CD4-positive, alpha-beta memory T cell (primary cell): ENCODE measurements at regions not wholly inside any gene's neighbourhood (a gene's known extent, or its start where the extent isn't known, plus 50 kb on each side); places are given as distances from the start of the nearest gene placed in this dataset.

Experiments used
- CTCF ChIA-PET: fragments of 350-600 bp; sonication (Branson Sonifier 250); formaldehyde crosslinking; loops from one replicate; lab custom pipeline; 2021; ENCODE audit warnings: inconsistent platforms; ENCODE audit not compliant: partially characterized antibody; lab: Charles Lee
- POLR2A ChIA-PET: fragments of 350-600 bp; sonication (Branson Sonifier 250); formaldehyde crosslinking; loops from one replicate; lab custom pipeline; 2021; ENCODE audit not compliant: partially characterized antibody; lab: Charles Lee
- DNase-seq, 5 donors: peaks; one replicate each; pipeline versions ENCODE4 v3.0.0 to v3.0.0-alpha.2; 2020 to 2022; ENCODE audit warnings: mixed read lengths in 1 of 5
- H3K27ac ChIP-seq: one replicate; pipeline ENCODE4 v1.7.0; 2013; ENCODE audit warnings: low read depth, low read length
- H3K27me3 ChIP-seq: 2 replicates; pipeline ENCODE4 v1.7.0; 2013; ENCODE audit warnings: mild to moderate bottlenecking, low read length, moderate library complexity; ENCODE audit not compliant: insufficient read depth
- H3K36me3 ChIP-seq: 2 replicates; pipeline ENCODE4 v1.7.0; 2013; ENCODE audit warnings: mild to moderate bottlenecking, low read length, moderate library complexity; ENCODE audit not compliant: insufficient read depth
- H3K4me1 ChIP-seq: 2 replicates; pipeline ENCODE4 v1.7.0; 2013; ENCODE audit warnings: mild to moderate bottlenecking, low read length, moderate library complexity; ENCODE audit not compliant: insufficient read depth
- H3K4me3 ChIP-seq, 2 donors: one replicate each; pipeline ENCODE4 v1.7.0; 2013; ENCODE audit warnings: low read length in 2 of 2, mild to moderate bottlenecking in 1 of 2
- H3K9me3 ChIP-seq, 2 donors: one replicate each; pipeline ENCODE4 v1.7.0; 2013; ENCODE audit warnings: low read length in 2 of 2, control low read depth in 1 of 2; ENCODE audit not compliant: control insufficient read depth in 1 of 2
- H3K27ac Mint-ChIP-seq, 7 donors: one replicate each; pipeline ENCODE4 v1.8.0; 2020 to 2021; ENCODE audit warnings: mixed read lengths in 7 of 7, mild to moderate bottlenecking in 6 of 7, inconsistent platforms in 3 of 7, moderate library complexity in 3 of 7
- H3K27me3 Mint-ChIP-seq, 2 donors: one replicate each; pipeline ENCODE4 v1.8.0; 2020 to 2021; ENCODE audit warnings: mixed read lengths in 2 of 2
- H3K36me3 Mint-ChIP-seq, 2 donors: one replicate each; pipeline ENCODE4 v1.8.0; 2020 to 2021; ENCODE audit warnings: mixed read lengths in 2 of 2, inconsistent platforms in 1 of 2, mild to moderate bottlenecking in 1 of 2
- H3K4me1 Mint-ChIP-seq, 4 donors: one replicate each; pipeline ENCODE4 v1.8.0; 2020 to 2021; ENCODE audit warnings: mixed read lengths in 4 of 4, mild to moderate bottlenecking in 1 of 4
- H3K4me3 Mint-ChIP-seq, 8 donors: one replicate each; pipeline ENCODE4 v1.8.0; 2020 to 2021; ENCODE audit warnings: mixed read lengths in 8 of 8, mild to moderate bottlenecking in 7 of 8, moderate library complexity in 6 of 8, inconsistent platforms in 3 of 8
- H3K9me3 Mint-ChIP-seq, 8 donors: one replicate each; pipeline ENCODE4 v1.8.0; 2020 to 2021; ENCODE audit warnings: mixed read lengths in 8 of 8, mild to moderate bottlenecking in 5 of 8, inconsistent platforms in 3 of 8, moderate library complexity in 1 of 8
- intact Hi-C: fragments of 100-400 bp; cut with micrococcal nuclease; formaldehyde crosslinking; loops from one replicate; pipeline ENCODE4 v1.15.1; 2023

DNA sequence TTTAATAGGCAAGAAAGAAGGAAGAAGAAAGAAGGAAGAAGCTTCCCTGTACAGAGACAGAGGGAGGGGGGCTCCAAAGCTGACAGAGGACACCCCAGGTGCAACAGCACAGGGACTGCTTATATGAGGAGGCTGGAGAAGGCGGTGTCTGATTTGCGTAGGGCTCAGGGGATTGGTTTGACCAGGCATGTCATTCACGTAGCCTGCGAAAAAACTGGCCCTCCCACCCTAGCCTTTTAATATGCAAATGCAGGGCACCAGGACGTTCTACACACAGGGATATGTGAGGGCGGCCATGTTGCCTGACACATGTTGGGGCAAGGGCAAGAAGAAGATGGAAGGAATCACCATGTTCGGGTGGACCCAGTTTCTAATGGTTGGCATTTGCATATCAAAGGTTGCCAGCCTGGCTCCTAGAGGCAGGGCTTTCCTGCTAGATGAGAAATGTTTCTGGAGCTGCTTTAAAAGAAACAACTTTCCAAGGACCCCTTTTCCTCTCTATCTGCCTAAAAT is 305.4 kb upstream of the CDYL start:
- peaks cover 0 to 34% (median 23%) of the 10 kb centered on the region in 8 donors for H3K9me3 Mint-ChIP-seq
- intact Hi-C loops = no loop called here
- H3K27ac Mint-ChIP-seq = no peak overlapping the region
- CTCF ChIA-PET = no interaction called here
- H3K36me3 ChIP-seq = no peaks in the 10 kb centered on the region
- H3K36me3 Mint-ChIP-seq = peaks cover 0 to 4% of the 10 kb centered on the region in 2 donors
- DNase-seq = no peak
- no peaks in the 10 kb centered on the region for H3K27me3 ChIP-seq
- H3K4me3 ChIP-seq = no peak overlapping the region
- H3K4me3 Mint-ChIP-seq = no peak overlapping the region
- no peak overlapping the region for H3K27ac ChIP-seq
- peaks cover 0 to 2% of the 10 kb centered on the region in 2 donors for H3K27me3 Mint-ChIP-seq
- H3K4me1 Mint-ChIP-seq = no peaks in the 10 kb centered on the region
- no peaks in the 10 kb centered on the region for H3K4me1 ChIP-seq
- H3K9me3 ChIP-seq = no peaks in the 10 kb centered on the region
- POLR2A ChIA-PET = no interaction called here

GRCh38 chr6:4466769-4467480 is 309.3 kb upstream of the CDYL start:
- H3K9me3 Mint-ChIP-seq = peaks cover 0 to 20% (median 16%) of the 10 kb centered on the region in 8 donors
- Histone ChIP-seq H3K27me3 (no peaks in the 10 kb centered on the region), H3K9me3 (no peaks in the 10 kb centered on the region), H3K4me1 (no peaks in the 10 kb centered on the region), H3K4me3 (no peak overlapping the region), H3K36me3 (no peaks in the 10 kb centered on the region), H3K27ac (no peak overlapping the region)
- ChIA-PET POLR2A (no interaction called here), CTCF (no interaction called here)
- peaks cover 0 to 4% of the 10 kb centered on the region in 2 donors for H3K36me3 Mint-ChIP-seq
- H3K27ac Mint-ChIP-seq = no peak overlapping the region
- intact Hi-C loops = no loop called here
- no peaks in the 10 kb centered on the region for H3K4me1 Mint-ChIP-seq
- no peak overlapping the region for H3K4me3 Mint-ChIP-seq
- H3K27me3 Mint-ChIP-seq = peaks cover 0 to 4% of the 10 kb centered on the region in 2 donors
- no peak for DNase-seq

GRCh38 chr6:4466261-4466660 is 309.9 kb upstream of the CDYL start:
- no peak overlapping the region for H3K4me3 Mint-ChIP-seq
- Histone ChIP-seq H3K27me3 (no peaks in the 10 kb centered on the region), H3K27ac (no peak overlapping the region), H3K4me3 (no peak overlapping the region), H3K36me3 (no peaks in the 10 kb centered on the region), H3K4me1 (no peaks in the 10 kb centered on the region), H3K9me3 (no peaks in the 10 kb centered on the region)
- H3K9me3 Mint-ChIP-seq = peaks cover 0 to 14% (median 9%) of the 10 kb centered on the region in 8 donors
- peaks cover 0 to 4% of the 10 kb centered on the region in 2 donors for H3K27me3 Mint-ChIP-seq
- CTCF ChIA-PET = no interaction called here
- H3K36me3 Mint-ChIP-seq = peaks cover 0 to 4% of the 10 kb centered on the region in 2 donors
- H3K4me1 Mint-ChIP-seq = no peaks in the 10 kb centered on the region
- no peak overlapping the region for H3K27ac Mint-ChIP-seq
- intact Hi-C loops = no loop called here
- POLR2A ChIA-PET = no interaction called here
- DNase-seq = no peak

DNA sequence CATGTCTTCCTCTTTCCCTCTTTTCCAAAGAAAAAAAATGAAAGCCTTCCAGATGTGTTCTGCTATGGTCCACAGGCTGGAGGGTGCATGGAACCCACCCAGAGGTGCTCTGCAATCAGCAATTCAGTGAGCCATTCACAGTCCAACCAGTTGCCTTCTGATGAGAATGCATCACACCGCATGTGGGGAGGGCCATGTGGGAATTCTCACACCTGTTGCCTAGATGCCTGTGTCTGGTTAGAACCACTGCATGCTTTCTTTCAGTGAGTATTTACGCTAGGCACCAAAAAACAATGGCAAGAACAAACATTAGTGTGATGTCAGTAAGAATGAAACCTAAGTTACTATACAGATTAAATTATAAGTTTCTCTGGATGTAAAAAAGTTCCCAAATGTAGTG is 311.6 kb upstream of the CDYL start:
- DNase-seq = no peak

GRCh38 chr6:4463236-4463635 is 313.0 kb upstream of the CDYL start:
- ChIA-PET POLR2A (no interaction called here), CTCF (no interaction called here)
- Histone ChIP-seq H3K36me3 (no peaks in the 10 kb centered on the region), H3K27ac (no peak overlapping the region), H3K4me3 (no peak overlapping the region), H3K27me3 (no peaks in the 10 kb centered on the region), H3K4me1 (no peaks in the 10 kb centered on the region), H3K9me3 (no peaks in the 10 kb centered on the region)
- Mint-ChIP-seq H3K27me3 (peaks cover 0 to 4% of the 10 kb centered on the region in 2 donors), H3K36me3 (no peaks in the 10 kb centered on the region), H3K27ac (no peak overlapping the region), H3K4me3 (no peak overlapping the region), H3K9me3 (peaks cover 0 to 2% (median 0%) of the 10 kb centered on the region in 8 donors), H3K4me1 (no peaks in the 10 kb centered on the region)
- intact Hi-C loops = no loop called here
- no peak for DNase-seq

More for the DNA sequence above, 311.6 kb upstream of the CDYL start:
- no peaks in the 10 kb centered on the region for H3K4me1 ChIP-seq
- ChIA-PET POLR2A (no interaction called here), CTCF (no interaction called here)
- no peak overlapping the region for H3K27ac ChIP-seq
- H3K36me3 Mint-ChIP-seq = no peaks in the 10 kb centered on the region
- H3K27me3 ChIP-seq = no peaks in the 10 kb centered on the region
- H3K9me3 ChIP-seq = no peaks in the 10 kb centered on the region
- intact Hi-C loops = no loop called here
- H3K36me3 ChIP-seq = no peaks in the 10 kb centered on the region
- no peak overlapping the region for H3K27ac Mint-ChIP-seq
- H3K4me3 ChIP-seq = no peak overlapping the region
- peaks cover 0 to 5% (median 0%) of the 10 kb centered on the region in 8 donors for H3K9me3 Mint-ChIP-seq
- no peaks in the 10 kb centered on the region for H3K4me1 Mint-ChIP-seq
- peaks cover 0 to 4% of the 10 kb centered on the region in 2 donors for H3K27me3 Mint-ChIP-seq
- no peak overlapping the region for H3K4me3 Mint-ChIP-seq

GRCh38 chr6:4460586-4461475 is 315.4 kb upstream of the CDYL start:
- no peak overlapping the region for H3K4me3 ChIP-seq
- CTCF ChIA-PET = no interaction called here
- Mint-ChIP-seq H3K36me3 (no peaks in the 10 kb centered on the region), H3K4me3 (no peak overlapping the region), H3K4me1 (no peaks in the 10 kb centered on the region), H3K27ac (no peak overlapping the region), H3K9me3 (peaks cover 0 to 4% (median under 1%) of the 10 kb centered on the region in 8 donors), H3K27me3 (peaks cover 0 to 4% of the 10 kb centered on the region in 2 donors)
- H3K4me1 ChIP-seq = no peaks in the 10 kb centered on the region
- H3K9me3 ChIP-seq = no peaks in the 10 kb centered on the region
- no peaks in the 10 kb centered on the region for H3K27me3 ChIP-seq
- H3K36me3 ChIP-seq = no peaks in the 10 kb centered on the region
- H3K27ac ChIP-seq = no peak overlapping the region
- DNase-seq = no peak
- intact Hi-C loops = no loop called here
- POLR2A ChIA-PET = no interaction called here

DNA sequence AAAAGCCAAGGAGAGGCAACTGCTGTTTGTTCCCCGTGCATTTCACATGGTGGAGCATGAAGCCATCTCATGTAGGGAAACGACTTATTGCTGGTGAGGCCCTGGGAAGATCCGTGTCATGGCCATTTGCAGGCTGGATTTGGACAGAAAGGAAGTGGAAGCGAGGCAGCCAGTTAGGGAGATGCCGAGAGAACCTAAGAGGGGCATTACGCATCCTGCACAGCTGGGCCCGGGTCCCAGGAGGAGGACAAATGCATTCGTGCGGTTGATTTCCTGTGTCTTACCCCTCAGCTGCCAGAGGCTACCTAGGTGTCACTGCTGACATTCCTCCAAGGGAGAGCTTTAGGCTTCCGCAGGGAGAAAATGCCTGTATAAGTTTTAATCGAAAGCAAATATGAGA is 316.2 kb upstream of the CDYL start:
- Histone ChIP-seq H3K27me3 (no peaks in the 10 kb centered on the region), H3K36me3 (no peaks in the 10 kb centered on the region), H3K4me1 (no peaks in the 10 kb centered on the region), H3K4me3 (no peak overlapping the region), H3K27ac (no peak overlapping the region), H3K9me3 (no peaks in the 10 kb centered on the region)
- intact Hi-C loops = no loop called here
- DNase-seq = no peak
- Mint-ChIP-seq H3K4me1 (no peaks in the 10 kb centered on the region), H3K27ac (no peak overlapping the region), H3K4me3 (no peak overlapping the region), H3K36me3 (no peaks in the 10 kb centered on the region), H3K27me3 (peaks cover 0 to 4% of the 10 kb centered on the region in 2 donors), H3K9me3 (peaks cover 0 to 4% (median under 1%) of the 10 kb centered on the region in 8 donors)
- POLR2A ChIA-PET = no interaction called here
- CTCF ChIA-PET = no interaction called here
